Stimulated activated CD8-positive, alpha-beta memory T cell treated with anti-CD3 and anti-CD28 coated beads, Interleukin-7, amount 100 ng/mL, for 48 hours (primary cell): ENCODE measurements at regions not wholly inside any gene's neighbourhood (a gene's known extent, or its start where the extent isn't known, plus 50 kb on each side); places are given as distances from the start of the nearest gene placed in this dataset.
"Not testable (repeated sequence)": the region's sequence is repeated elsewhere in the genome, so short reads cannot be mapped to it uniquely, and the experiment has no call there.

Experiments used
- DNase-seq, 2 donors: peaks; one replicate each; pipeline ENCODE4 v3.0.0-alpha.2; 2020; ENCODE audit warnings: low read depth in 1 of 2; ENCODE audit errors: extremely low read depth in 1 of 2

- DNase-seq, result no peak
Observed at GRCh38 chr1:157410457-157410856, 141.9 kb downstream of the FCRL5 start.

GRCh38 chr1:157409927-157410326 is 142.4 kb downstream of the FCRL5 start:
- no peak for DNase-seq

GRCh38 chr1:157407917-157408525 is 144.3 kb downstream of the FCRL5 start:
- no peak for DNase-seq

GRCh38 chr1:157407367-157407766 is 144.9 kb downstream of the FCRL5 start:
- DNase-seq, result no peak

GRCh38 chr1:157405662-157406061 is 146.7 kb downstream of the FCRL5 start:
- no peak for DNase-seq

GRCh38 chr1:157404614-157405013 is 147.7 kb downstream of the FCRL5 start:
- DNase-seq, result no peak

GRCh38 chr1:157404063-157404501 is 148.2 kb downstream of the FCRL5 start:
- no peak for DNase-seq

- DNase-seq, result no peak
Observed at GRCh38 chr1:157403608-157404007, 148.7 kb downstream of the FCRL5 start.

- no peak for DNase-seq
Observed at GRCh38 chr1:157403203-157403602, 149.1 kb downstream of the FCRL5 start.

- no peak for DNase-seq
Observed at GRCh38 chr1:157400766-157401165, 151.5 kb downstream of the FCRL5 start.

GRCh38 chr1:157399984-157400382 is 152.3 kb downstream of the FCRL5 start:
- peak in 1 of 2 donors; percentile 8 for DNase-seq

GRCh38 chr1:157399343-157399983 is 152.9 kb downstream of the FCRL5 start:
- DNase-seq, result no peak

- no peak for DNase-seq
Observed at GRCh38 chr1:157390651-157391050, 161.7 kb downstream of the FCRL5 start.

GRCh38 chr1:157388057-157388456 is 164.3 kb downstream of the FCRL5 start:
- no peak for DNase-seq

GRCh38 chr1:157384258-157384657 is 168.1 kb downstream of the FCRL5 start:
- no peak for DNase-seq

- no peak for DNase-seq
Observed at GRCh38 chr1:157382351-157382750, 170.0 kb downstream of the FCRL5 start.

GRCh38 chr1:157380523-157380922 is 171.8 kb downstream of the FCRL5 start:
- no peak for DNase-seq

- DNase-seq, result not testable (repeated sequence)
Observed at GRCh38 chr1:157377280-157377713, 175.0 kb downstream of the FCRL5 start.

- DNase-seq, result no peak
Observed at GRCh38 chr1:157376681-157377080, 175.6 kb downstream of the FCRL5 start.

- not testable (repeated sequence) for DNase-seq
Observed at GRCh38 chr1:157372311-157372710, 180.0 kb downstream of the FCRL5 start.

- no peak for DNase-seq
Observed at GRCh38 chr1:157371826-157372225, 180.5 kb downstream of the FCRL5 start.

GRCh38 chr1:157371221-157371620 is 181.1 kb downstream of the FCRL5 start:
- DNase-seq, result no peak

GRCh38 chr1:157370698-157371097 is 181.6 kb downstream of the FCRL5 start:
- DNase-seq, result no peak
